Left lung (tissue), 4 donors: ENCODE measurements at regions not wholly inside any gene's neighbourhood (a gene's known extent, or its start where the extent isn't known, plus 50 kb on each side); places are given as distances from the start of the nearest gene placed in this dataset.

ENCODE experiments used
- ATAC-seq: fragments of 200-7000 bp; cut with Tn5 transposase; one replicate; pipeline ENCODE4 v1.9.1; 2020; ENCODE audit warnings: moderate library complexity
- DNase-seq, 4 donors: peaks; one replicate each; pipeline ENCODE4 v3.0.0-alpha.2; 2013 to 2020
- H3K27ac ChIP-seq, 2 donors: fragments of 200-600 bp; sonication (generic) in 1 of 2; one replicate each; pipeline versions ENCODE4 v1.5.0 to v1.8.0; 2020 to 2021
- H3K27me3 ChIP-seq, 2 donors: fragments of 200-600 bp; sonication (generic) in 1 of 2; one replicate each; pipeline versions ENCODE4 v1.5.0 to v1.8.0; 2020 to 2021
- H3K36me3 ChIP-seq, 2 donors: fragments of 200-600 bp; sonication (generic) in 1 of 2; one replicate each; pipeline versions ENCODE4 v1.5.0 to v1.8.0; 2020 to 2021
- H3K4me1 ChIP-seq, 2 donors: fragments of 200-600 bp; one replicate each; pipeline ENCODE4 v1.8.0; 2021
- H3K4me3 ChIP-seq, 2 donors: fragments of 200-600 bp; sonication (generic) in 1 of 2; one replicate each; pipeline versions ENCODE4 v1.5.0 to v1.8.0; 2020 to 2021; ENCODE audit warnings: mild to moderate bottlenecking in 1 of 2
- H3K9me3 ChIP-seq, 2 donors: fragments of 200-600 bp; sonication (generic) in 1 of 2; one replicate each; pipeline versions ENCODE4 v1.5.0 to v1.8.0; 2020 to 2021
- intact Hi-C, 2 donors: fragments of 100-400 bp; cut with DNase I; formaldehyde crosslinking; loops; one replicate each; pipeline versions ENCODE4 v1.11.2 to v1.14.2; 2022
- TF ChIP-seq, protein P1 (sequence below), 2 donors: fragments of 200-600 bp; sonication (generic) in 1 of 2; IDR thresholded peaks; one replicate each; pipeline versions ENCODE4 v1.5.0 to v1.8.0; 2021; ENCODE audit warnings: antibody characterized with exemption in 2 of 2
- donor health status: DM: no; HTN: yes; CAD: no.
- donor health status: DM: no; HTN: no; CAD: no.

DNA sequence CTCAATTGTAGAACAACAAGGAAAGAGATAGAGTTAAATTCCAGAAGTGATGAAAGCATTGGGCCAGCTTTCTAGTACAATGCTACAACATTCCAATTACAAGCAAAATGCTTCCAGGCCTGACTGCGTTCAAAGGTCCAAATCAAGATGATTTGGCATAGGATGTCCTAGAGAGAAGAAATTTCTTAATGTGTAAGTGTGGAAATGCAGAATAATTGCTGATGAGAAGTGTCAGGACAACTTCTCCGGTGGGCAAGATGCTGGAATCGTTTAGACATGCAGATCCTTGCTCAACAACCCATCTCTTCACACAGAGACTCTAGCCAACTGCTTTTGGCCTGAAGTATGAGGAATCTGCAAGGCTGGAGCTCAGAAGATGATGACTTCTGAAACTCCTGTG is 71.1 kb upstream of the PDZRN3 start:
- no peak overlapping the region for H3K4me3 ChIP-seq
- no peaks in the 10 kb centered on the region for H3K9me3 ChIP-seq
- no peaks in the 10 kb centered on the region for H3K4me1 ChIP-seq
- intact Hi-C loops: no loop called here
- no peaks in the 10 kb centered on the region for H3K27me3 ChIP-seq
- TF ChIP-seq, protein P1, sequence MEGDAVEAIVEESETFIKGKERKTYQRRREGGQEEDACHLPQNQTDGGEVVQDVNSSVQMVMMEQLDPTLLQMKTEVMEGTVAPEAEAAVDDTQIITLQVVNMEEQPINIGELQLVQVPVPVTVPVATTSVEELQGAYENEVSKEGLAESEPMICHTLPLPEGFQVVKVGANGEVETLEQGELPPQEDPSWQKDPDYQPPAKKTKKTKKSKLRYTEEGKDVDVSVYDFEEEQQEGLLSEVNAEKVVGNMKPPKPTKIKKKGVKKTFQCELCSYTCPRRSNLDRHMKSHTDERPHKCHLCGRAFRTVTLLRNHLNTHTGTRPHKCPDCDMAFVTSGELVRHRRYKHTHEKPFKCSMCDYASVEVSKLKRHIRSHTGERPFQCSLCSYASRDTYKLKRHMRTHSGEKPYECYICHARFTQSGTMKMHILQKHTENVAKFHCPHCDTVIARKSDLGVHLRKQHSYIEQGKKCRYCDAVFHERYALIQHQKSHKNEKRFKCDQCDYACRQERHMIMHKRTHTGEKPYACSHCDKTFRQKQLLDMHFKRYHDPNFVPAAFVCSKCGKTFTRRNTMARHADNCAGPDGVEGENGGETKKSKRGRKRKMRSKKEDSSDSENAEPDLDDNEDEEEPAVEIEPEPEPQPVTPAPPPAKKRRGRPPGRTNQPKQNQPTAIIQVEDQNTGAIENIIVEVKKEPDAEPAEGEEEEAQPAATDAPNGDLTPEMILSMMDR (IDR thresholded peaks at IDR 0.05): no peak
- H3K36me3 ChIP-seq: no peaks in the 10 kb centered on the region
- H3K27ac ChIP-seq: no peak overlapping the region
- DNase-seq: no peak
- no peak for ATAC-seq

DNA sequence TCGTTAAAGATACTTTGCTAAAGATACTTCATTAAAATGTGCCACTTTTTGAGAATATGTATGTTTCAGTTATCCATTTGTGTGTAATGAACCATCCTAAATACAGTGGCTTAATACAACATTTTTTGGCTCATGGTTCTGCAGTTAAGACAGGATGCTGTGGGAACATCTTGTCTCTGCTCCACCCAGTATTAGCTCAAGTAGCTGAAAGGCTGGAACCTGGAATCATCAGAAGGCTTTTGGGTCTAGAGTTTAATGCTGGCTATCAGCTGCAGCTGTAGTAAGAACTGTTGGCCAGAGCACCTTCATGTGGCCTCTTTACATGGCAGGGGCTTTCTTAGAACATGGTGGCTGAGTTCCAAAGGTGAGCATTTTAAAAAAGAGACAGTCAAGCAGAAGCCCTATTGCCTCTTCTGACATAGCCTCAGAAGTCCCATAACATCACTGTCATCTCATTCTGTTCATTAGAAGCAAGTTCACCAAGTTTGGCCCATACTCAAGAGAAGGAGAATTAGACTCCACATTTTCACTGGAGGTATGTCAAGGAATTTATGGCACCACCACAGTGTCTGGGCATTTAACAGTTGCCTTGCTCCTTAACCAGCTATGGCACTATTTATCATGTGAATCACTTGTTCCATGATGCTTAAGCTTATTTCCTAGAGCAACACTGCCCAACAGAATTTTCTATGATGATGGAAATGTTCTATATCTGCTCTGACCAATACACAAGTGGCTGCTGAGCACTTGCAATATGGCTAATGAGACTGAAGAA is 70.4 kb upstream of the PDZRN3 start:
- TF ChIP-seq, protein P1 (IDR thresholded peaks at IDR 0.05): no peak
- ATAC-seq: no peak
- Histone ChIP-seq H3K27ac (no peak overlapping the region), H3K4me1 (no peaks in the 10 kb centered on the region), H3K36me3 (no peaks in the 10 kb centered on the region), H3K4me3 (no peak overlapping the region), H3K27me3 (no peaks in the 10 kb centered on the region), H3K9me3 (no peaks in the 10 kb centered on the region)
- intact Hi-C loops: no loop called here
- DNase-seq: no peak

DNA sequence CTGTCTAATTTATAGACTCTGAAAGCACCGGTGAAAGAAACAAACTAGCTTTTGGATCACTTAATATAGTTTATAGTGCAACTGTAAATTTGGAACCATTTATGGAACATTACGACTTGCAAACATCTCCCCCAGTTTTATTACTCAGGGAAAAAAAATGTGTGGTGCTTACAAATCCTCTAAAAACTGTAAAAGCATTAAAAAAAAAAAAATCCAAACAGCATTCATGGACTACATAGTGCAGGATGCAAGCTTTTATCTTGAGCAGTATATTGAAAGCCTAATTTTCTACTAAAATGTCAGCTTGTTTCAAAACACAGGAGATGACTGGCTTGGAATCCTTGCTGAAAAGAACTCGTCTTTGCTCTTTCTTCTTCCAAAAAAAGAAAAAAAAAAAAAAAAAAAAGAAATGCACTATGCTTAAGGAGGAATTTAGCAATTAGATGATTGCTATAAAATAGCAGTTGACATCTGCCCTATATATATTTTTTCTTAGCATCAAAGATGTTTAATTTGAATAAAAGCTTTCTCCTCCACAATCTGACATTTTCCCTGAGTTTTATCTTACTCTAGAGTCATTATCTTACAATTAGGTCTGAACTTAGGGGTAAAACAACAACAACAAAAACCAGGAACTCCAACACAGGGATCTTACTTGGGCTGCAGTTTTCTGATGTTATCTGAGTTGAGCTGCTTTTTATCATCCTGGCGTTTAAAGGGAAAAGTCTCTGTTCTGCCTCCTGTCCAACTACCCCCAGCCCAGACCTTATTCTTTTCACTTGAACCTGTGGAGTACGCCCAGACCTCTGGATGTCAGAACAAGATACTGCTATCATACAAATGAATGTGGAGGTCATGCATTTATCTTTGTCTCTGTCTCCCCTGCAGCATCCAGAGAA is 62.6 kb upstream of the PDZRN3 start:
- H3K27ac ChIP-seq: no peak overlapping the region
- no peaks in the 10 kb centered on the region for H3K4me1 ChIP-seq
- DNase-seq: peak in 1 of 4 donors; percentile 13
- intact Hi-C loops: no loop called here
- no peaks in the 10 kb centered on the region for H3K9me3 ChIP-seq
- ATAC-seq: peak; percentile 27
- no peak overlapping the region for H3K4me3 ChIP-seq
- H3K27me3 ChIP-seq: no peaks in the 10 kb centered on the region
- TF ChIP-seq, protein P1 (IDR thresholded peaks at IDR 0.05): no peak
- H3K36me3 ChIP-seq: no peaks in the 10 kb centered on the region

DNA sequence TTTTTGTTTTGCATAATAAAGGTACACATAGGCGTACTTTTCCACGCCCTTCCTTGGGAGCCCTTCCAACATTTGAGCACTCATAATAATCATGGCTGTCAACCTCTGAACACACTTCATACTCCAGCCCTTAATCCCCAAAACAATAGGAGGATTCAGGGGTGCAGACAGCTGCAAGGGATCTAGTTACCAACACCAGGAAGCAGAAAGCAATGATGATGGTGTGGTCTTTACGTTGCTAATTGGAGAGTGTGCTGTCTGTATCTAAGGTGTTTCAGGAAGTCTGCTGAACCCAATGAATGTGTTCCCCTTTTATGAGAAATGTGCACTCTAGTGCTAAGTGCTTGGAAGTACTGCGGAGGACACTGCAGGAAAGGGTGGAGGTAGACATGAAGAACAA is 60.3 kb upstream of the PDZRN3 start:
- Histone ChIP-seq H3K4me3 (no peak overlapping the region), H3K9me3 (no peaks in the 10 kb centered on the region), H3K4me1 (no peaks in the 10 kb centered on the region), H3K27ac (no peak overlapping the region), H3K27me3 (no peaks in the 10 kb centered on the region), H3K36me3 (no peaks in the 10 kb centered on the region)
- DNase-seq (no peak), ATAC-seq (no peak)
- intact Hi-C loops: no loop called here
- TF ChIP-seq, protein P1 (IDR thresholded peaks at IDR 0.05): no peak

DNA sequence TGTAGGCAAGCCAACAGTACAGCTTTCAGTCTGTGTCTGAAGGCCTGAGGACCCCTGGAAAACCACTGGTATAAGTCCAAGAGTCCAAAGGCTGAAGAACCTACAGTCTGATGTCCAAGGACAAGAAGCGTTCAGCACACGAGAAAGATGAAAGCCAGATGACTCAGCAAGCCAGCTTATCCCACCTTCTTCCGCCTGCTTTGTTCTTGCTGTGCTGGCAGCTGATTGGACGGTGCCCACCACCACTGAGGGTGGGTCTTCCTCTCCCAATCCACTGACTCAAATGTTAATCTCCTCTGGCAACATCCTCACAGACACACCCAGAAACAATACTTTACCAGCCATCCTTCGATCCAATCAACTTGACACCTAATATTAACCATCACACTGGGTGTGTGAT is 59.0 kb upstream of the PDZRN3 start:
- H3K36me3 ChIP-seq: no peaks in the 10 kb centered on the region
- H3K9me3 ChIP-seq: no peaks in the 10 kb centered on the region
- H3K27ac ChIP-seq: no peak overlapping the region
- H3K4me1 ChIP-seq: no peaks in the 10 kb centered on the region
- no peaks in the 10 kb centered on the region for H3K27me3 ChIP-seq
- TF ChIP-seq, protein P1 (IDR thresholded peaks at IDR 0.05): no peak
- intact Hi-C loops: no loop called here
- H3K4me3 ChIP-seq: no peak overlapping the region
- DNase-seq (no peak), ATAC-seq (no peak)
